Erythroblast (primary cell): ENCODE measurements at regions not wholly inside any gene's neighbourhood (a gene's known extent, or its start where the extent isn't known, plus 50 kb on each side); places are given as distances from the start of the nearest gene placed in this dataset.

Experiments used
- GATA1 ChIP-seq: IDR thresholded peaks from 2 replicates; pipeline ENCODE4 v1.6.1; 2011; ENCODE audit warnings: low read depth, mild to moderate bottlenecking, control low read depth, low read length, moderate library complexity
- POLR2A ChIP-seq: IDR thresholded peaks from 2 replicates; pipeline ENCODE4 v1.6.1; 2011; ENCODE audit warnings: mild to moderate bottlenecking, low read length

DNA sequence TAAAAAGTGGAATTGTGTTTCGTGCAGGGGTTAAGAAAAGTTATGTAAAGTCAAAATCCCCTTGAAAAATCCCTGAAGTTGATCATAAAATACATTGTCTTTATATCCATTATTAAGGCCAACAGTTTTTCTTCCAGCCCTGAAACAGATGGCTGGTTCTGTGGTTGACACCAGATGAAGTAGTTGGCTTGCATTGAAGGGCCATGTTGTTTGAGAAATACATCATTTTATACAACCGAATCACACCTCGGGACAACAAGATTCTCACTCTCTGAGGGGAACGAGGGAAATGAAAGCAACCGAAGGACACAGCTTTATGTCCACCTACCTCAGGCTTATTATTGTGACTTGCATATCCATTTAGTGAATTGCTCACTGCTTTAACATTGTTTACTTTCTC lies 126.0 kb upstream of the MITF start:
- no peak for TF ChIP-seq POLR2A
- no peak for TF ChIP-seq GATA1
